Hepatocyte (in vitro differentiated cells): ENCODE measurements at regions not wholly inside any gene's neighbourhood (a gene's known extent, or its start where the extent isn't known, plus 50 kb on each side); places are given as distances from the start of the nearest gene placed in this dataset.

Experiments used
- CTCF ChIP-seq: fragments of 200-600 bp; sonication (generic); IDR thresholded peaks from 2 replicates; pipeline ENCODE4 v1.5.1; 2016; ENCODE audit warnings: antibody characterized with exemption, mild to moderate bottlenecking; ENCODE audit not compliant: poor library complexity
- EZH2 ChIP-seq: fragments of 200-600 bp; sonication (generic); IDR thresholded peaks from 2 replicates; pipeline ENCODE4 v1.6.1; 2016; ENCODE audit warnings: antibody characterized with exemption, mild to moderate bottlenecking, borderline replicate concordance

GRCh38 chr5:171681061-171681460 is 104.6 kb upstream of the SMIM23 start:
- TF ChIP-seq CTCF = no peak
- no peak for TF ChIP-seq EZH2
